ENCODE measurements at regions not wholly inside any gene's neighbourhood (a gene's known extent, or its start where the extent isn't known, plus 50 kb on each side); places are given as distances from the start of the nearest gene placed in this dataset.
A peak's percentile ranks its signal among the peaks of the same experiment; 100 is the strongest.
"Not testable (repeated sequence)": the region's sequence is repeated elsewhere in the genome, so short reads cannot be mapped to it uniquely, and the experiment has no call there.

GRCh38 chr2:111252436-111252835, 131.7 kb downstream of the BCL2L11 start:
- FAIRE-seq: no peak

- FAIRE-seq: not testable (repeated sequence)
Observed at GRCh38 chr2:111254916-111255315, 134.2 kb downstream of the BCL2L11 start.

GRCh38 chr2:111256628-111257027, 135.9 kb downstream of the BCL2L11 start:
- FAIRE-seq: peak; percentile 41

- FAIRE-seq: not testable (repeated sequence)
Observed at GRCh38 chr2:111257607-111258006, 136.9 kb downstream of the BCL2L11 start.

- FAIRE-seq: not testable (repeated sequence)
Observed at GRCh38 chr2:111258318-111258717, 137.6 kb downstream of the BCL2L11 start.

GRCh38 chr2:111262627-111263379, 142.1 kb downstream of the BCL2L11 start:
- peak; percentile 91 for FAIRE-seq

- FAIRE-seq: not testable (repeated sequence)
Observed at GRCh38 chr2:111263380-111264017, 142.8 kb downstream of the BCL2L11 start.

- not testable (repeated sequence) for FAIRE-seq
Observed at GRCh38 chr2:111264956-111265355, 144.2 kb downstream of the BCL2L11 start.

GRCh38 chr2:111266556-111266955, 145.8 kb downstream of the BCL2L11 start:
- FAIRE-seq: not testable (repeated sequence)

- FAIRE-seq: not testable (repeated sequence)
Observed at GRCh38 chr2:111267038-111267437, 146.3 kb downstream of the BCL2L11 start.

GRCh38 chr2:111269761-111270323, 149.1 kb downstream of the BCL2L11 start:
- FAIRE-seq: not testable (repeated sequence)

GRCh38 chr2:111270569-111270968, 149.9 kb downstream of the BCL2L11 start:
- FAIRE-seq: not testable (repeated sequence)

- FAIRE-seq: not testable (repeated sequence)
Observed at GRCh38 chr2:111271647-111272304, 151.1 kb downstream of the BCL2L11 start.

GRCh38 chr2:111273007-111273406, 152.3 kb downstream of the BCL2L11 start:
- FAIRE-seq: not testable (repeated sequence)

GRCh38 chr2:111275047-111275853, 154.5 kb downstream of the BCL2L11 start:
- not testable (repeated sequence) for FAIRE-seq

GRCh38 chr2:111275854-111276171, 155.1 kb downstream of the BCL2L11 start:
- not testable (repeated sequence) for FAIRE-seq

- FAIRE-seq: not testable (repeated sequence)
Observed at GRCh38 chr2:111278133-111278532, 157.4 kb downstream of the BCL2L11 start.

GRCh38 chr2:111280709-111281286, 160.1 kb downstream of the BCL2L11 start:
- FAIRE-seq: not testable (repeated sequence)

- FAIRE-seq: not testable (repeated sequence)
Observed at GRCh38 chr2:111282162-111282561, 161.4 kb downstream of the BCL2L11 start.

- not testable (repeated sequence) for FAIRE-seq
Observed at GRCh38 chr2:111287646-111288568, 167.2 kb downstream of the BCL2L11 start.

- not testable (repeated sequence) for FAIRE-seq
Observed at GRCh38 chr2:111290370-111290769, 169.7 kb downstream of the BCL2L11 start.
